GM12892 (cell line): ENCODE measurements at regions not wholly inside any gene's neighbourhood (a gene's known extent, or its start where the extent isn't known, plus 50 kb on each side); places are given as distances from the start of the nearest gene placed in this dataset.

Experiments used
- POLR2A ChIP-seq: IDR thresholded peaks from 2 replicates; pipeline ENCODE4 v1.6.1; 2011; ENCODE audit warnings: low read depth, low read length, control low read depth
- POLR2AphosphoS5 ChIP-seq: IDR thresholded peaks from 2 replicates; pipeline ENCODE4 v1.6.1; 2011; ENCODE audit warnings: low read depth, low read length, control low read depth

GRCh38 chr1:199515261-199515660 is 512.2 kb upstream of the NR5A2 start:
- TF ChIP-seq POLR2AphosphoS5 (no peak), POLR2A (no peak)
